OCI-LY1 (cell line): ENCODE measurements at regions not wholly inside any gene's neighbourhood (a gene's known extent, or its start where the extent isn't known, plus 50 kb on each side); places are given as distances from the start of the nearest gene placed in this dataset.

ENCODE experiments used
- H2AFZ ChIP-seq: fragments of 200-600 bp; sonication (generic), shearing (Covaris generic); 2 replicates; pipeline ENCODE4 v1.6.0; 2014; ENCODE audit warnings: antibody characterized with exemption, mild to moderate bottlenecking, low read length
- H3F3A ChIP-seq: fragments of 200-600 bp; sonication (generic), shearing (Covaris generic); 2 replicates; pipeline ENCODE4 v1.6.0; 2014; ENCODE audit warnings: mild to moderate bottlenecking, antibody characterized with exemption, low read length, moderate library complexity; ENCODE audit not compliant: insufficient read depth
- H3K27ac ChIP-seq: fragments of 200-600 bp; sonication (generic); 2 replicates; pipeline ENCODE4 v1.5.1; 2014; ENCODE audit warnings: low read length, mixed run types, mild to moderate bottlenecking, low read depth; ENCODE audit not compliant: poor library complexity, severe bottlenecking
- H3K27me3 ChIP-seq: fragments of 200-600 bp; sonication (generic); 2 replicates; pipeline ENCODE4 v1.6.0; 2014; ENCODE audit warnings: antibody characterized with exemption, mild to moderate bottlenecking, low read length, moderate library complexity; ENCODE audit not compliant: insufficient read depth
- H3K36me3 ChIP-seq: fragments of 200-600 bp; sonication (generic); 2 replicates; pipeline ENCODE4 v1.6.1; 2014; ENCODE audit warnings: mild to moderate bottlenecking, antibody characterized with exemption, low read length, moderate library complexity, mixed read lengths; ENCODE audit not compliant: insufficient read depth
- H3K4me1 ChIP-seq: fragments of 200-600 bp; sonication (generic); 2 replicates; pipeline ENCODE4 v1.5.1; 2014; ENCODE audit warnings: mild to moderate bottlenecking, low read length, moderate library complexity; ENCODE audit not compliant: insufficient read depth, severe bottlenecking
- H3K4me2 ChIP-seq: fragments of 200-600 bp; sonication (generic), shearing (Covaris generic); 2 replicates; pipeline ENCODE4 v1.6.1; 2014; ENCODE audit warnings: low read length
- H3K4me3 ChIP-seq: fragments of 200-600 bp; sonication (generic); 2 replicates; pipeline ENCODE4 v1.5.1; 2014; ENCODE audit warnings: low read length, low read depth, mild to moderate bottlenecking, mixed read lengths; ENCODE audit not compliant: poor library complexity, severe bottlenecking
- H3K79me2 ChIP-seq: fragments of 200-600 bp; shearing (Covaris generic); 2 replicates; pipeline ENCODE4 v1.6.1; 2016; ENCODE audit warnings: mixed run types, low read length, mixed read lengths; ENCODE audit not compliant: insufficient read depth
- H3K9ac ChIP-seq: fragments of 200-600 bp; sonication (generic), shearing (Covaris generic); 2 replicates; pipeline ENCODE4 v1.6.1; 2014; ENCODE audit warnings: mild to moderate bottlenecking, low read length, mixed read lengths
- H3K9me2 ChIP-seq: fragments of 200-600 bp; sonication (generic), shearing (Covaris generic); 2 replicates; pipeline ENCODE4 v1.6.1; 2014; ENCODE audit warnings: low read depth, mild to moderate bottlenecking, low read length, mixed read lengths
- H3K9me3 ChIP-seq: fragments of 200-600 bp; shearing (Covaris generic); 2 replicates; pipeline ENCODE4 v1.6.1; 2014; ENCODE audit warnings: low read length, mixed read lengths
- H4K20me1 ChIP-seq: fragments of 200-600 bp; sonication (generic), shearing (Covaris generic); 2 replicates; pipeline ENCODE4 v1.6.0; 2016; ENCODE audit warnings: mild to moderate bottlenecking, low read length; ENCODE audit not compliant: insufficient read depth
- EZH2 ChIP-seq: fragments of 200-600 bp; sonication (generic), shearing (Covaris generic); IDR thresholded peaks from 2 replicates; pipeline ENCODE4 v1.8.0; 2017; ENCODE audit warnings: borderline replicate concordance, mixed run types, mild to moderate bottlenecking, antibody characterized with exemption, low read length, moderate library complexity, mixed read lengths
- TF ChIP-seq, protein P1 (sequence below): fragments of 200-600 bp; sonication (generic), shearing (Covaris generic); IDR thresholded peaks from 2 replicates; pipeline ENCODE4 v1.5.1; 2017; ENCODE audit warnings: mild to moderate bottlenecking, antibody characterized with exemption, low read length, moderate library complexity, mixed read lengths

DNA sequence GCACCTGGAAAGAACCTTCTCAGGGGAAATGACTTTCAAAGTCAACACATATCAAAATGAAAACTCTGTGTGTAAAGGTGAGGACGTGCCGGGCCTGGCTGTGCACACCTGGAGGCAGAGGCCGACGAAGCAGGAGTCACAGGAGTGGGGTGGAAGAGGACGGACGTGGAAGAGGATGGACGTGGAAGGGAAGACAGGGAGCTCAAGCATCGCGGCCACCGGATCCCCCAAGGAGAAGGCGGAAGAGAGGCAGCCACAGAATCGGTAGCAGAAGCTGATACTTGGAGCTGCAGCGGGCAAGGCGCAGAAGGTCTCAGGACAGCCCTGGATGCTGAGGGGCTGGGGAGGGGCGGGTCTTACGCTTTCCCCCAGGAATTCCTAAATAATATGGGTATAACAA lies 519.8 kb downstream of the BRD1 start:
- H3K9me2 ChIP-seq, result no peaks in the 10 kb centered on the region
- H3K79me2 ChIP-seq, result no peaks in the 10 kb centered on the region
- H3K27me3 ChIP-seq, result no peaks in the 10 kb centered on the region
- H2AFZ ChIP-seq, result no peak overlapping the region
- no peak overlapping the region for H3K27ac ChIP-seq
- H3K4me1 ChIP-seq, result no peaks in the 10 kb centered on the region
- no peaks in the 10 kb centered on the region for H3F3A ChIP-seq
- H3K4me2 ChIP-seq, result no peak overlapping the region
- H3K4me3 ChIP-seq, result no peak overlapping the region
- H3K36me3 ChIP-seq, result no peaks in the 10 kb centered on the region
- no peak overlapping the region for H3K9ac ChIP-seq
- H3K9me3 ChIP-seq, result no peaks in the 10 kb centered on the region
- H4K20me1 ChIP-seq, result no peaks in the 10 kb centered on the region
- no peak for TF ChIP-seq EZH2
- TF ChIP-seq, protein P1, sequence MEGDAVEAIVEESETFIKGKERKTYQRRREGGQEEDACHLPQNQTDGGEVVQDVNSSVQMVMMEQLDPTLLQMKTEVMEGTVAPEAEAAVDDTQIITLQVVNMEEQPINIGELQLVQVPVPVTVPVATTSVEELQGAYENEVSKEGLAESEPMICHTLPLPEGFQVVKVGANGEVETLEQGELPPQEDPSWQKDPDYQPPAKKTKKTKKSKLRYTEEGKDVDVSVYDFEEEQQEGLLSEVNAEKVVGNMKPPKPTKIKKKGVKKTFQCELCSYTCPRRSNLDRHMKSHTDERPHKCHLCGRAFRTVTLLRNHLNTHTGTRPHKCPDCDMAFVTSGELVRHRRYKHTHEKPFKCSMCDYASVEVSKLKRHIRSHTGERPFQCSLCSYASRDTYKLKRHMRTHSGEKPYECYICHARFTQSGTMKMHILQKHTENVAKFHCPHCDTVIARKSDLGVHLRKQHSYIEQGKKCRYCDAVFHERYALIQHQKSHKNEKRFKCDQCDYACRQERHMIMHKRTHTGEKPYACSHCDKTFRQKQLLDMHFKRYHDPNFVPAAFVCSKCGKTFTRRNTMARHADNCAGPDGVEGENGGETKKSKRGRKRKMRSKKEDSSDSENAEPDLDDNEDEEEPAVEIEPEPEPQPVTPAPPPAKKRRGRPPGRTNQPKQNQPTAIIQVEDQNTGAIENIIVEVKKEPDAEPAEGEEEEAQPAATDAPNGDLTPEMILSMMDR, result no peak

GRCh38 chr22:49307481-49307830 lies 520.2 kb downstream of the BRD1 start:
- Histone ChIP-seq H3K36me3 (no peaks in the 10 kb centered on the region), H3K27ac (no peak overlapping the region), H3K9ac (no peak overlapping the region), H3K4me1 (no peaks in the 10 kb centered on the region), H3K79me2 (no peaks in the 10 kb centered on the region), H3K4me3 (no peak overlapping the region), H3K9me2 (no peaks in the 10 kb centered on the region), H3K4me2 (no peak overlapping the region), H4K20me1 (no peaks in the 10 kb centered on the region), H2AFZ (no peak overlapping the region), H3K27me3 (no peaks in the 10 kb centered on the region), H3F3A (no peaks in the 10 kb centered on the region), H3K9me3 (no peaks in the 10 kb centered on the region)
- TF ChIP-seq, protein P1, result no peak
- TF ChIP-seq EZH2, result no peak

DNA sequence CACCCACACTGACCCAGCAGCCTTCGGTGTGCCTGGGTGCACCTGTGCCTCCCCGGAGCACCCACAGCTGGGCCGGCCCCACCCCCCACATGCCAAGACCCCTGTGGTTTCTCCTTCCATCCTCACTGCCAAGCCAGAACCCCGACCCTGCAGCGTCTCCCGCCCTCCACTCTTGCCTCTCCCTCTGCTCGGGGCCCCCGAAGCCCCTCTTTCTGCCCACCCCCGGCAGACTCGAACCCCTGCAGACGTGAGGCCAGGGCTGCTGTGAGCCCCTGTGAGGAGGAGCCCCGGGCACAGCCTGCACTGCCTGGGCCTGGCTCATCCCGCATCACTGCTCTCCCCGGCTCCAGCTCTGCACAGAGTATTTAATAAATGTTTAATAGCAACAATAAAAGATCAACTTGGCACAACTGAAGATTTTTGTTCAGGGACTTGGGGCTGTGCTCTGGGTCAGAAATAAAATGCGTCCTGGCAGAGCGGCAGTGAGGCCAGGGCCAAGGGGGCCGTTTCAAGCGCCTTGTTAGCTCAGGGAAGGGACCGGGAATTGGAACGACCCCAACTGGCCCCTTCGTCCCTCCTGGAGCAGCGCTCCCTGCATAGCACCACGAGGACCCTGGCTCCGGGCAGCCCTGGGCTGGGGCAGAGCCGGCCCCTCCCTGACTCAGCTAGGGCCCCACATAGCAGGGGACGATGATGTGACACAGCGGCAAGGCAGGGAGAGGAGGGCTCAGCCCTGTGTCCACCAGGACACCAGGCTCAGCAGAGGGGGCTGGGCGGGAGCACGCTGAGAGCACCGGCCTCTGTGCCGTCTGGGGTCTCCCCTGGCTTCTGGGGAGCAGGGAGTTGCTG lies 520.8 kb downstream of the BRD1 start:
- no peak overlapping the region for H3K4me3 ChIP-seq
- H3K9me3 ChIP-seq, result no peaks in the 10 kb centered on the region
- no peak overlapping the region for H3K9ac ChIP-seq
- H3K4me1 ChIP-seq, result no peaks in the 10 kb centered on the region
- TF ChIP-seq EZH2, result no peak
- TF ChIP-seq, protein P1, result no peak
- no peaks in the 10 kb centered on the region for H3F3A ChIP-seq
- H2AFZ ChIP-seq, result no peak overlapping the region
- no peaks in the 10 kb centered on the region for H3K9me2 ChIP-seq
- no peaks in the 10 kb centered on the region for H4K20me1 ChIP-seq
- H3K4me2 ChIP-seq, result no peak overlapping the region
- H3K27ac ChIP-seq, result no peak overlapping the region
- H3K36me3 ChIP-seq, result no peaks in the 10 kb centered on the region
- no peaks in the 10 kb centered on the region for H3K79me2 ChIP-seq
- no peaks in the 10 kb centered on the region for H3K27me3 ChIP-seq
